Fibroblast of lung (primary cell): ENCODE measurements at regions not wholly inside any gene's neighbourhood (a gene's known extent, or its start where the extent isn't known, plus 50 kb on each side); places are given as distances from the start of the nearest gene placed in this dataset.

Experiments
- CTCF ChIP-seq, 2 donors: IDR thresholded peaks in 1 of 2; conservative IDR thresholded peaks in 1 of 2; 1 replicate in 1 of 2; 2 replicates in 1 of 2; pipeline ENCODE4 v1.5.1; 2011 to 2012; ENCODE audit warnings: low read length in 2 of 2, control low read depth in 1 of 2, inconsistent platforms in 1 of 2, low read depth in 1 of 2, mild to moderate bottlenecking in 1 of 2
- EZH2 ChIP-seq: IDR thresholded peaks from 2 replicates; pipeline ENCODE4 v1.5.1; 2012; ENCODE audit warnings: low read length, control low read depth, mild to moderate bottlenecking; ENCODE audit errors: missing control alignments

GRCh38 chr9:27715651-27716050, 142.4 kb upstream of the C9orf72 start:
- no peak for TF ChIP-seq EZH2
- no peak for TF ChIP-seq CTCF (conservative IDR thresholded peaks at IDR 0.05 in 1 of 2, IDR thresholded peaks at IDR 0.05 in 1 of 2; ENCODE audit: low read depth in 1 of 2, low read length in 2 of 2)
